Keratinocyte (primary cell): ENCODE measurements at regions not wholly inside any gene's neighbourhood (a gene's known extent, or its start where the extent isn't known, plus 50 kb on each side); places are given as distances from the start of the nearest gene placed in this dataset.

Source experiments
- DNase-seq: peaks from one replicate; pipeline ENCODE4 v3.0.0-alpha.2; 2011; ENCODE audit warnings: low read depth, missing footprints, low spot score
- FAIRE-seq: peaks from 2 replicates; lab custom pipeline; 2011; peaks lifted over from hg19 to GRCh38; lab: Jason Lieb, UNC
- H2AFZ ChIP-seq: 2 replicates; pipeline ENCODE4 v1.6.0; 2012; ENCODE audit warnings: low read length, control low read depth, inconsistent platforms; ENCODE audit not compliant: control insufficient read depth
- H3K27ac ChIP-seq: 2 replicates; pipeline ENCODE4 v1.5.1; 2011; ENCODE audit warnings: low read length; ENCODE audit not compliant: control insufficient read depth, insufficient read depth
- H3K27me3 ChIP-seq: 3 replicates; pipeline ENCODE4 v1.6.0; 2011; ENCODE audit warnings: low read length; ENCODE audit not compliant: control insufficient read depth, insufficient read depth; ENCODE audit errors: extremely low read depth
- H3K36me3 ChIP-seq, 2 experiments: 2 replicates in 1 of 2; 3 replicates in 1 of 2; pipeline ENCODE4 v1.5.1; 2011; ENCODE audit warnings: low read length in 2 of 2, mild to moderate bottlenecking in 1 of 2; ENCODE audit not compliant: control insufficient read depth in 2 of 2, insufficient read depth in 2 of 2; ENCODE audit errors: extremely low read depth in 1 of 2
- H3K4me1 ChIP-seq: 3 replicates; pipeline ENCODE4 v1.5.1; 2011; ENCODE audit warnings: low read length; ENCODE audit not compliant: control insufficient read depth, insufficient read depth; ENCODE audit errors: extremely low read depth
- H3K4me2 ChIP-seq: 3 replicates; pipeline ENCODE4 v1.6.0; 2011; ENCODE audit warnings: low read depth, low read length; ENCODE audit not compliant: control insufficient read depth, insufficient read depth; ENCODE audit errors: extremely low read depth
- H3K4me3 ChIP-seq, 3 experiments: fragments of 200-600 bp in 1 of 3; sonication (generic) in 1 of 3; 2 replicates in 2 of 3; 3 replicates in 1 of 3; pipeline ENCODE4 v1.5.1; 2011 to 2016; ENCODE audit warnings: low read length in 3 of 3, mild to moderate bottlenecking in 3 of 3, control low read depth in 2 of 3, inconsistent platforms in 1 of 3, low read depth in 1 of 3, mixed read lengths in 1 of 3, mixed run types in 1 of 3, moderate library complexity in 1 of 3; ENCODE audit not compliant: control insufficient read depth in 2 of 3, insufficient read depth in 2 of 3; ENCODE audit errors: extremely low read depth in 1 of 3
- H3K79me2 ChIP-seq: 2 replicates; pipeline ENCODE4 v1.6.0; 2012; ENCODE audit warnings: low read length; ENCODE audit not compliant: control insufficient read depth, insufficient read depth
- H3K9ac ChIP-seq: 3 replicates; pipeline ENCODE4 v1.6.0; 2011; ENCODE audit warnings: low read length; ENCODE audit not compliant: control insufficient read depth, insufficient read depth; ENCODE audit errors: extremely low read depth
- H3K9me1 ChIP-seq: 3 replicates; pipeline ENCODE4 v1.6.0; 2011; ENCODE audit warnings: low read length; ENCODE audit not compliant: control insufficient read depth, insufficient read depth; ENCODE audit errors: extremely low read depth
- H3K9me3 ChIP-seq: 2 replicates; pipeline ENCODE4 v1.5.1; 2012; ENCODE audit warnings: low read depth, low read length; ENCODE audit not compliant: control insufficient read depth
- H4K20me1 ChIP-seq: 3 replicates; pipeline ENCODE4 v1.6.0; 2011; ENCODE audit warnings: low read length; ENCODE audit not compliant: control insufficient read depth, insufficient read depth; ENCODE audit errors: extremely low read depth
- CTCF ChIP-seq, 3 experiments: IDR thresholded peaks in 1 of 3; conservative IDR thresholded peaks in 1 of 3; optimal IDR thresholded peaks in 1 of 3; 2 replicates in 2 of 3; 3 replicates in 1 of 3; pipeline versions ENCODE3 to v1.5.1; 2011; ENCODE audit warnings: low read length in 3 of 3, mild to moderate bottlenecking in 3 of 3, moderate library complexity in 2 of 3, control low read depth in 1 of 3, inconsistent platforms in 1 of 3; ENCODE audit not compliant: insufficient read depth in 2 of 3; ENCODE audit errors: extremely low read depth in 1 of 3
- EZH2 ChIP-seq: IDR thresholded peaks from one replicate; pipeline ENCODE4 v1.6.1; 2012; ENCODE audit warnings: inconsistent platforms, mild to moderate bottlenecking, low read length, moderate library complexity
- dilution Hi-C: fragments of 300-500 bp; cut with MboI; formaldehyde crosslinking; loops from one replicate; pipeline ENCODE4 v1.7.0; 2020; ENCODE audit warnings: low sequenced_read_pairs; ENCODE audit not compliant: extremely low pct_ligation_motif_present

GRCh38 chr10:118412932-118413331 lies 70.8 kb upstream of the FAM204A start:
- Histone ChIP-seq H3K79me2 (no peaks in the 10 kb centered on the region), H3K27me3 (peaks cover 11% of the 10 kb centered on the region), H3K4me2 (no peak overlapping the region), H3K4me3 (no peak overlapping the region), H2AFZ (no peak overlapping the region), H3K9me1 (no peaks in the 10 kb centered on the region), H3K9me3 (no peaks in the 10 kb centered on the region), H4K20me1 (no peaks in the 10 kb centered on the region), H3K27ac (no peak overlapping the region), H3K9ac (no peak overlapping the region), H3K4me1 (no peaks in the 10 kb centered on the region), H3K36me3 (no peaks in the 10 kb centered on the region)
- TF ChIP-seq CTCF (optimal IDR thresholded peaks at IDR 0.05 in 1 of 3, IDR thresholded peaks at IDR 0.05 in 1 of 3, conservative IDR thresholded peaks at IDR 0.05 in 1 of 3; ENCODE audit: extremely low read depth in 1 of 3, insufficient read depth in 2 of 3, low read length in 3 of 3), result no peak
- TF ChIP-seq EZH2, result no peak
- FAIRE-seq (peak; percentile 13), DNase-seq (no peak)
- dilution Hi-C loops, result no loop called here

GRCh38 chr10:118412132-118412760 lies 70.1 kb upstream of the FAM204A start:
- H3K27me3 ChIP-seq, result peaks cover 11% of the 10 kb centered on the region
- no peaks in the 10 kb centered on the region for H3K4me1 ChIP-seq
- H3K36me3 ChIP-seq, result no peaks in the 10 kb centered on the region
- no peaks in the 10 kb centered on the region for H3K9me3 ChIP-seq
- no peak overlapping the region for H3K27ac ChIP-seq
- no peak overlapping the region for H3K4me3 ChIP-seq
- no peak for TF ChIP-seq CTCF (optimal IDR thresholded peaks at IDR 0.05 in 1 of 3, IDR thresholded peaks at IDR 0.05 in 1 of 3, conservative IDR thresholded peaks at IDR 0.05 in 1 of 3; ENCODE audit: extremely low read depth in 1 of 3, insufficient read depth in 2 of 3, low read length in 3 of 3)
- TF ChIP-seq EZH2, result no peak
- no peak overlapping the region for H3K4me2 ChIP-seq
- H3K9ac ChIP-seq, result no peak overlapping the region
- no peak overlapping the region for H2AFZ ChIP-seq
- DNase-seq, result no peak
- no peaks in the 10 kb centered on the region for H4K20me1 ChIP-seq
- no peaks in the 10 kb centered on the region for H3K79me2 ChIP-seq
- no peak for FAIRE-seq
- dilution Hi-C loops, result no loop called here
- H3K9me1 ChIP-seq, result no peaks in the 10 kb centered on the region
